ENCODE measurements at regions not wholly inside any gene's neighbourhood (a gene's known extent, or its start where the extent isn't known, plus 50 kb on each side); places are given as distances from the start of the nearest gene placed in this dataset.

DNA sequence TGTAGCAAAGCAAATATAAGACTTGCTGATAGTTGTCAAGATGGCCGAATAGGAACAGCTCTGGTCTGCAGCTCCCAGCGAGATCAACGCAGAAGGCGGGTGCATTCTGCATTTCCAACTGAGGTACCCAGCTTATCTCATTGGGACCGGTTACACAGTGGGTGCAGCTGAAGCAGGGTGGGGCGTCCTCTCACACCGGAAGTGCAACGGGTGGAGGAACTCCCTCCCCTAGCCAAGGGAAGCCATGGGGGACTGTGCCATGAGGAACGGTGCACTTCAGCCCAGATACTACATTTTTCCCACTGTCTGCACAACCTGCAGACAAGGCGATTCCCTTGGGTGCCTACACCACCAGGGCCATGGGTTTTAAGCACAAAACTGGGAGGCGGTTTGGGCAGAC lies 382.3 kb upstream of the EMCN start:
- ChIA-PET POLR2A (ENCODE audit: unreplicated experiment) (no interaction called here), CTCF (no interaction called here)
- Histone ChIP-seq H2BK5ac (ENCODE audit: low read depth, low read length, poor library complexity, severe bottlenecking) (no peak overlapping the region), H2AFZ (replicated peaks; ENCODE audit: low read length, poor library complexity) (no peak overlapping the region), H4K8ac (ENCODE audit: low read depth in 2 of 2, low read length in 2 of 2) (no peak overlapping the region), H3K18ac (ENCODE audit: low read depth, low read length) (no peak overlapping the region), H2BK15ac (ENCODE audit: low read depth, low read length) (no peak overlapping the region), H3K36me3 (ENCODE audit: control insufficient read depth, insufficient read depth, low read length) (no peaks in the 10 kb centered on the region), H3K9me1 (ENCODE audit: insufficient read depth, low read length) (no peaks in the 10 kb centered on the region), H3K23ac (ENCODE audit: low read depth, low read length) (no peak overlapping the region), H2AK5ac (ENCODE audit: low read depth, low read length) (no peak overlapping the region), H4K91ac (ENCODE audit: insufficient read depth, low read depth, low read length) (no peak overlapping the region), H2AK9ac (replicated peaks; ENCODE audit: low read depth, low read length, poor library complexity) (no peak overlapping the region), H3K27me3 (ENCODE audit: control insufficient read depth, insufficient read depth, low read length) (no peaks in the 10 kb centered on the region), H3K79me1 (ENCODE audit: low read depth in 1 of 2, low read length in 2 of 2) (no peaks in the 10 kb centered on the region), H2BK120ac (ENCODE audit: low read depth, low read length) (no peak overlapping the region), H3K9ac (ENCODE audit: low read depth, low read length) (no peak overlapping the region), H4K20me1 (ENCODE audit: insufficient read depth, low read length) (no peaks in the 10 kb centered on the region), H3K4me2 (ENCODE audit: low read depth, low read length) (no peak overlapping the region), H2BK20ac (ENCODE audit: low read depth, low read length) (no peak overlapping the region), H3K4ac (ENCODE audit: low read depth, low read length) (no peak overlapping the region), H3K56ac (ENCODE audit: extremely low read depth, insufficient read depth, low read length) (no peak overlapping the region), H3K4me3 (ENCODE audit: insufficient read depth, low read depth, low read length) (no peak overlapping the region), H3K14ac (replicated peaks; ENCODE audit: low read depth, low read length) (no peak overlapping the region), H3K27ac (ENCODE audit: insufficient read depth, low read length) (no peak overlapping the region), H4K5ac (ENCODE audit: low read depth, low read length) (no peak overlapping the region), H3K9me3 (ENCODE audit: control insufficient read depth, insufficient read depth, low read length) (no peaks in the 10 kb centered on the region), H3K4me1 (ENCODE audit: control insufficient read depth, insufficient read depth, low read length) (no peaks in the 10 kb centered on the region)
- 84% methylated on average over 7 of the region's 11 CpGs; no CpG with 5 or more reads in 1 of the 2 experiments for WGBS, 2 experiments (ENCODE audit: extremely low coverage in 2 of 2, insufficient read length in 1 of 2)
- dilution Hi-C loops (cut with HindIII; ENCODE audit: low sequenced_read_pairs, unreplicated experiment) (no loop called here), intact Hi-C loops (cut with micrococcal nuclease) (loop anchor here (10.0 kb wide), 1 partner anchor 835 kb away; no protein-coding TSS in a partner anchor), in situ Hi-C loops (cut with MboI; ENCODE audit: low sequenced_read_pairs) (no loop called here)
- no peak for TF ChIP-seq FOS (IDR thresholded peaks at IDR 0.05; ENCODE audit: low read depth, low read length)
- TF ChIP-seq RCOR1 (IDR thresholded peaks at IDR 0.05; ENCODE audit: insufficient replicate concordance, low read length) = no peak
- TF ChIP-seq, protein P1, sequence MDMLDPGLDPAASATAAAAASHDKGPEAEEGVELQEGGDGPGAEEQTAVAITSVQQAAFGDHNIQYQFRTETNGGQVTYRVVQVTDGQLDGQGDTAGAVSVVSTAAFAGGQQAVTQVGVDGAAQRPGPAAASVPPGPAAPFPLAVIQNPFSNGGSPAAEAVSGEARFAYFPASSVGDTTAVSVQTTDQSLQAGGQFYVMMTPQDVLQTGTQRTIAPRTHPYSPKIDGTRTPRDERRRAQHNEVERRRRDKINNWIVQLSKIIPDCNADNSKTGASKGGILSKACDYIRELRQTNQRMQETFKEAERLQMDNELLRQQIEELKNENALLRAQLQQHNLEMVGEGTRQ (IDR thresholded peaks at IDR 0.05; ENCODE audit: low read depth, low read length) = no peak
- no peak for TF ChIP-seq CHD1 (IDR thresholded peaks at IDR 0.05; ENCODE audit: low read depth, low read length)
- no peak for TF ChIP-seq NFE2L2 (IDR thresholded peaks at IDR 0.05; ENCODE audit: low read depth, low read length)
- no peak for TF ChIP-seq POLR2A (IDR thresholded peaks at IDR 0.05; ENCODE audit: low read depth, low read length)
- TF ChIP-seq RAD21 (IDR thresholded peaks at IDR 0.05; ENCODE audit: low read length) = no peak
- no peak for TF ChIP-seq MAZ (IDR thresholded peaks at IDR 0.05; ENCODE audit: borderline replicate concordance, low read depth, low read length)
- no peak for TF ChIP-seq BHLHE40 (IDR thresholded peaks at IDR 0.05; ENCODE audit: low read depth, low read length)
- DNase-seq (no peak), ATAC-seq (ENCODE audit: low read depth) (no peak)
- no TSS peak for BruUV-seq (replicated peaks)

Data from IMR-90 (cell line).